IMR-90 (cell line): ENCODE measurements at regions not wholly inside any gene's neighbourhood (a gene's known extent, or its start where the extent isn't known, plus 50 kb on each side); places are given as distances from the start of the nearest gene placed in this dataset.

ENCODE experiments used
- ATAC-seq: fragments of 200-7000 bp; cut with Tn5 transposase; 2 replicates; pipeline ENCODE4 v1.9.1; 2020; ENCODE audit warnings: low read depth, mild to moderate bottlenecking, moderate library complexity
- BruUV-seq: library from RNA; stranded (reverse); fragments of 400-500 nt; replicated peaks from 2 replicates; lab custom pipeline; 2021; lab: Mats Ljungman, UMichigan
- CTCF ChIA-PET: fragments of 300-600 bp; formaldehyde crosslinking; extraction: SDS; loops from one replicate; lab custom pipeline; 2021; ENCODE audit warnings: antibody characterized with exemption; lab: Yijun Ruan, JAX
- POLR2A ChIA-PET: fragments of 300-600 bp; sonication (Branson Sonifier 250); formaldehyde crosslinking; loops from one replicate; lab custom pipeline; 2022; ENCODE audit warnings: antibody characterized with exemption; ENCODE audit not compliant: unreplicated experiment; lab: Charles Lee
- DNase-seq: peaks from one replicate; pipeline ENCODE4 v3.0.0; 2013
- H2AFZ ChIP-seq: replicated peaks from 2 replicates; pipeline ENCODE3; 2013; ENCODE audit warnings: low read length, mild to moderate bottlenecking; ENCODE audit not compliant: poor library complexity
- H2AK5ac ChIP-seq: 2 replicates; pipeline ENCODE4 v1.6.1; 2013; ENCODE audit warnings: low read depth, low read length, inconsistent platforms
- H2AK9ac ChIP-seq: replicated peaks from 2 replicates; pipeline ENCODE3; 2013; ENCODE audit warnings: mild to moderate bottlenecking, low read depth, low read length, moderate library complexity; ENCODE audit not compliant: poor library complexity
- H2BK120ac ChIP-seq: 2 replicates; pipeline ENCODE4 v1.6.1; 2013; ENCODE audit warnings: low read depth, low read length, inconsistent platforms
- H2BK15ac ChIP-seq: 3 replicates; pipeline ENCODE4 v1.6.1; 2013; ENCODE audit warnings: low read depth, low read length, inconsistent platforms
- H2BK20ac ChIP-seq: 2 replicates; pipeline ENCODE4 v1.6.1; 2013; ENCODE audit warnings: low read depth, mild to moderate bottlenecking, inconsistent platforms, low read length, moderate library complexity
- H2BK5ac ChIP-seq: 2 replicates; pipeline ENCODE4 v1.6.1; 2013; ENCODE audit warnings: mild to moderate bottlenecking, low read depth, low read length, inconsistent platforms; ENCODE audit not compliant: poor library complexity, severe bottlenecking
- H3K14ac ChIP-seq: replicated peaks from 2 replicates; pipeline ENCODE4 v1.6.1; 2013; ENCODE audit warnings: low read depth, low read length, inconsistent platforms
- H3K18ac ChIP-seq: 2 replicates; pipeline ENCODE4 v1.6.1; 2013; ENCODE audit warnings: low read depth, low read length, control low read depth
- H3K23ac ChIP-seq: 2 replicates; pipeline ENCODE4 v1.6.1; 2013; ENCODE audit warnings: low read depth, low read length, inconsistent platforms
- H3K27ac ChIP-seq: 2 replicates; pipeline ENCODE4 v1.5.1; 2013; ENCODE audit warnings: mild to moderate bottlenecking, control low read depth, low read length; ENCODE audit not compliant: insufficient read depth
- H3K27me3 ChIP-seq: 2 replicates; pipeline ENCODE4 v1.6.1; 2013; ENCODE audit warnings: low read length; ENCODE audit not compliant: control insufficient read depth, insufficient read depth
- H3K36me3 ChIP-seq: 2 replicates; pipeline ENCODE4 v1.6.1; 2013; ENCODE audit warnings: low read length, mixed read lengths; ENCODE audit not compliant: control insufficient read depth, insufficient read depth
- H3K4ac ChIP-seq: 2 replicates; pipeline ENCODE4 v1.6.1; 2013; ENCODE audit warnings: low read depth, low read length, inconsistent platforms
- H3K4me1 ChIP-seq: 2 replicates; pipeline ENCODE4 v1.6.1; 2013; ENCODE audit warnings: low read length, mixed read lengths; ENCODE audit not compliant: control insufficient read depth, insufficient read depth
- H3K4me2 ChIP-seq: 2 replicates; pipeline ENCODE4 v1.6.1; 2013; ENCODE audit warnings: low read depth, mild to moderate bottlenecking, control low read depth, low read length, moderate library complexity
- H3K4me3 ChIP-seq: 2 replicates; pipeline ENCODE4 v1.5.1; 2013; ENCODE audit warnings: low read depth, mild to moderate bottlenecking, control low read depth, low read length, moderate library complexity; ENCODE audit not compliant: insufficient read depth
- H3K56ac ChIP-seq: 2 replicates; pipeline ENCODE4 v1.6.1; 2013; ENCODE audit warnings: low read length, inconsistent platforms; ENCODE audit not compliant: insufficient read depth; ENCODE audit errors: extremely low read depth
- H3K79me1 ChIP-seq, 2 experiments: 2 replicates each; pipeline ENCODE4 v1.6.1; 2013; ENCODE audit warnings: low read length in 2 of 2, inconsistent platforms in 1 of 2, low read depth in 1 of 2
- H3K9ac ChIP-seq: 2 replicates; pipeline ENCODE4 v1.6.1; 2013; ENCODE audit warnings: low read depth, low read length, control low read depth
- H3K9me1 ChIP-seq: 2 replicates; pipeline ENCODE4 v1.6.1; 2013; ENCODE audit warnings: low read length, inconsistent platforms; ENCODE audit not compliant: insufficient read depth
- H3K9me3 ChIP-seq: 2 replicates; pipeline ENCODE4 v1.6.1; 2013; ENCODE audit warnings: low read length; ENCODE audit not compliant: control insufficient read depth, insufficient read depth
- H4K20me1 ChIP-seq: 2 replicates; pipeline ENCODE4 v1.6.1; 2013; ENCODE audit warnings: low read length, inconsistent platforms; ENCODE audit not compliant: insufficient read depth
- H4K5ac ChIP-seq: 2 replicates; pipeline ENCODE4 v1.6.1; 2013; ENCODE audit warnings: mild to moderate bottlenecking, low read depth, low read length, control low read depth
- H4K8ac ChIP-seq, 2 experiments: 2 replicates each; pipeline ENCODE4 v1.6.1; 2013; ENCODE audit warnings: low read depth in 2 of 2, low read length in 2 of 2, control low read depth in 1 of 2, inconsistent platforms in 1 of 2
- H4K91ac ChIP-seq: 2 replicates; pipeline ENCODE4 v1.6.1; 2013; ENCODE audit warnings: low read depth, low read length, inconsistent platforms; ENCODE audit not compliant: insufficient read depth
- BHLHE40 ChIP-seq: fragments of 150-350 bp; IDR thresholded peaks from 2 replicates; pipeline ENCODE4 v1.6.1; 2016; ENCODE audit warnings: mild to moderate bottlenecking, low read depth, low read length
- CEBPB ChIP-seq: IDR thresholded peaks from 2 replicates; pipeline ENCODE4 v1.6.1; 2012; ENCODE audit warnings: low read depth, low read length, improper control_type of control experiment
- FOS ChIP-seq: fragments of 150-350 bp; IDR thresholded peaks from 2 replicates; pipeline ENCODE4 v1.6.1; 2016; ENCODE audit warnings: low read depth, low read length
- MAFK ChIP-seq: IDR thresholded peaks from 2 replicates; pipeline ENCODE4 v1.6.1; 2012; ENCODE audit warnings: low read depth, low read length, improper control_type of control experiment
- MAZ ChIP-seq: IDR thresholded peaks from 2 replicates; pipeline ENCODE4 v1.6.1; 2012; ENCODE audit warnings: low read depth, mild to moderate bottlenecking, low read length, improper control_type of control experiment, moderate library complexity, borderline replicate concordance
- MXI1 ChIP-seq: IDR thresholded peaks from 2 replicates; pipeline ENCODE4 v1.6.1; 2012; ENCODE audit warnings: low read depth, mild to moderate bottlenecking, low read length, moderate library complexity, borderline replicate concordance
- NFE2L2 ChIP-seq: fragments of 150-350 bp; IDR thresholded peaks from 2 replicates; pipeline ENCODE4 v1.6.1; 2016; ENCODE audit warnings: low read depth, mild to moderate bottlenecking, low read length
- POLR2A ChIP-seq: IDR thresholded peaks from 2 replicates; pipeline ENCODE4 v1.6.1; 2012; ENCODE audit warnings: mild to moderate bottlenecking, low read depth, low read length
- RAD21 ChIP-seq: IDR thresholded peaks from 2 replicates; pipeline ENCODE4 v1.6.1; 2012; ENCODE audit warnings: low read length, improper control_type of control experiment
- SMC3 ChIP-seq: fragments of 150-350 bp; IDR thresholded peaks from 2 replicates; pipeline ENCODE4 v1.6.1; 2016; ENCODE audit warnings: low read depth, mild to moderate bottlenecking, antibody characterized with exemption, low read length, moderate library complexity
- WGBS, 2 experiments: methylation state at CpG; one replicate each; pipeline versions ENCODE4 v1.1.5 to v1.1.7; 2013; ENCODE audit warnings: missing lambda C conversion rate in 2 of 2; ENCODE audit not compliant: insufficient read length in 1 of 2; ENCODE audit errors: extremely low coverage in 2 of 2; 5-methylcytosine and 5-hydroxymethylcytosine counted together
- dilution Hi-C: fragments of 300-500 bp; cut with HindIII; formaldehyde crosslinking; loops from one replicate; pipeline ENCODE4 v1.14.3; 2018; ENCODE audit warnings: low sequenced_read_pairs; ENCODE audit not compliant: unreplicated experiment
- in situ Hi-C: fragments of 300-500 bp; cut with MboI; formaldehyde crosslinking; loops from 3 replicates; pipeline ENCODE4 v1.14.3; 2019; ENCODE audit warnings: low sequenced_read_pairs, inconsistent platforms, mixed read lengths
- intact Hi-C: fragments of 100-400 bp; cut with micrococcal nuclease; formaldehyde crosslinking; loops from 2 replicates; pipeline ENCODE4 v1.10.0; 2022
- TF ChIP-seq, protein P1 (sequence below): conservative IDR thresholded peaks from 2 replicates; pipeline ENCODE4 v1.5.1; 2012; ENCODE audit warnings: mild to moderate bottlenecking, low read depth, low read length, improper control_type of control experiment
- TF ChIP-seq, protein P2 (sequence below): fragments of 150-350 bp; IDR thresholded peaks from 2 replicates; pipeline ENCODE4 v1.6.1; 2016; ENCODE audit warnings: low read depth, mild to moderate bottlenecking, low read length, moderate library complexity, borderline replicate concordance

DNA sequence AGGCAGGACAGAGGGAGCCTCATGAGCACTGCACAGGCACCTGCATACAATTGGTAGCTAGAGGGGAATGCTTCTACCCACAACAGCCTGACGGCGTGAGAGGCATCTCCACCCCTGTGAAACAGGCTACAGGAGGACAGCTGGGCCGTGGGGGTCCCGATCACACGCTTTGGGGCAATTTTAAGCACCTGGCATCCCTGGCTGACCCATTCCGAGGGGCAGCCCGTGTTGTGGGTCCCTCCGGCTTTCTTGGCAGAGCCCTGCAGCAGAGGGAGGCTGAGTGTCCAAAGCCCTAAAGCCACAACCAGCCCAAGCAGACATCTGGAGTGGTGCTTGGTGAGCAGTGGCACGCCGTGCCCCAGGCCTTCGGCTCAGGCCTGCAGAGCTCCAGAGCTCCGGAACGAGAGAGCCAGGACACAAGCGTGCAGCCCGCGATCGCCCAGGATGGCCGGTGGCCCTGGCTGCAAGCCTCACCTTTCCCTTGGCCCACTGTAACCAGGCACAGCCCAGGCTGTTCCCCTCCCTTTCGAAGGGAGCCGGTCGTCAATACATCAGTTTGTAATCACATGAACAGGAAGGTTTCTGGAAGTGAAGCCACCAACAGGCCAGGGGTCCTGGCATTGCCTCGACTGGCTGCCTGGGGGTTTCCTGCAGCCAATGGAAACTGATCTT lies 81.4 kb downstream of the DLL1 start:
- Histone ChIP-seq H3K4ac (no peak overlapping the region), H2BK120ac (no peak overlapping the region), H3K27me3 (no peaks in the 10 kb centered on the region), H3K9me3 (peaks cover 34% of the 10 kb centered on the region), H3K9ac (no peak overlapping the region), H3K4me3 (no peak overlapping the region), H2BK15ac (no peak overlapping the region), H3K23ac (no peak overlapping the region), H2BK20ac (no peak overlapping the region), H3K79me1 (no peaks in the 10 kb centered on the region), H3K18ac (no peak overlapping the region), H4K5ac (no peak overlapping the region), H4K20me1 (no peaks in the 10 kb centered on the region), H3K4me1 (no peaks in the 10 kb centered on the region), H3K56ac (no peak overlapping the region), H3K27ac (no peak overlapping the region), H2AFZ (no peak overlapping the region), H4K8ac (no peak overlapping the region), H3K14ac (no peak overlapping the region), H2AK9ac (no peak overlapping the region), H4K91ac (no peak overlapping the region), H2AK5ac (no peak overlapping the region), H3K4me2 (no peak overlapping the region), H3K36me3 (no peaks in the 10 kb centered on the region), H2BK5ac (no peak overlapping the region), H3K9me1 (no peaks in the 10 kb centered on the region)
- intact Hi-C loops (no loop called here), dilution Hi-C loops (no loop called here), in situ Hi-C loops (no loop called here)
- ChIA-PET POLR2A (no interaction called here), CTCF (no interaction called here)
- TF ChIP-seq MXI1: no peak
- no peak for TF ChIP-seq CEBPB
- TF ChIP-seq, protein P1, sequence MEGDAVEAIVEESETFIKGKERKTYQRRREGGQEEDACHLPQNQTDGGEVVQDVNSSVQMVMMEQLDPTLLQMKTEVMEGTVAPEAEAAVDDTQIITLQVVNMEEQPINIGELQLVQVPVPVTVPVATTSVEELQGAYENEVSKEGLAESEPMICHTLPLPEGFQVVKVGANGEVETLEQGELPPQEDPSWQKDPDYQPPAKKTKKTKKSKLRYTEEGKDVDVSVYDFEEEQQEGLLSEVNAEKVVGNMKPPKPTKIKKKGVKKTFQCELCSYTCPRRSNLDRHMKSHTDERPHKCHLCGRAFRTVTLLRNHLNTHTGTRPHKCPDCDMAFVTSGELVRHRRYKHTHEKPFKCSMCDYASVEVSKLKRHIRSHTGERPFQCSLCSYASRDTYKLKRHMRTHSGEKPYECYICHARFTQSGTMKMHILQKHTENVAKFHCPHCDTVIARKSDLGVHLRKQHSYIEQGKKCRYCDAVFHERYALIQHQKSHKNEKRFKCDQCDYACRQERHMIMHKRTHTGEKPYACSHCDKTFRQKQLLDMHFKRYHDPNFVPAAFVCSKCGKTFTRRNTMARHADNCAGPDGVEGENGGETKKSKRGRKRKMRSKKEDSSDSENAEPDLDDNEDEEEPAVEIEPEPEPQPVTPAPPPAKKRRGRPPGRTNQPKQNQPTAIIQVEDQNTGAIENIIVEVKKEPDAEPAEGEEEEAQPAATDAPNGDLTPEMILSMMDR: no peak
- TF ChIP-seq NFE2L2: no peak
- TF ChIP-seq RAD21: no peak
- no peak for TF ChIP-seq SMC3
- TF ChIP-seq BHLHE40: no peak
- TF ChIP-seq MAZ: no peak
- TF ChIP-seq, protein P2, sequence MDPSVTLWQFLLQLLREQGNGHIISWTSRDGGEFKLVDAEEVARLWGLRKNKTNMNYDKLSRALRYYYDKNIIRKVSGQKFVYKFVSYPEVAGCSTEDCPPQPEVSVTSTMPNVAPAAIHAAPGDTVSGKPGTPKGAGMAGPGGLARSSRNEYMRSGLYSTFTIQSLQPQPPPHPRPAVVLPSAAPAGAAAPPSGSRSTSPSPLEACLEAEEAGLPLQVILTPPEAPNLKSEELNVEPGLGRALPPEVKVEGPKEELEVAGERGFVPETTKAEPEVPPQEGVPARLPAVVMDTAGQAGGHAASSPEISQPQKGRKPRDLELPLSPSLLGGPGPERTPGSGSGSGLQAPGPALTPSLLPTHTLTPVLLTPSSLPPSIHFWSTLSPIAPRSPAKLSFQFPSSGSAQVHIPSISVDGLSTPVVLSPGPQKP: no peak
- no peak for TF ChIP-seq FOS
- no peak for TF ChIP-seq POLR2A
- no peak for TF ChIP-seq MAFK
- BruUV-seq: no TSS peak
- DNase-seq (no peak), ATAC-seq (no peak)
- 83% methylated on average over 13 of the region's 22 CpGs; no CpG with 5 or more reads in 1 of the 2 experiments for WGBS, 2 experiments
